ENCODE measurements at regions not wholly inside any gene's neighbourhood (a gene's known extent, or its start where the extent isn't known, plus 50 kb on each side); places are given as distances from the start of the nearest gene placed in this dataset.

DNA sequence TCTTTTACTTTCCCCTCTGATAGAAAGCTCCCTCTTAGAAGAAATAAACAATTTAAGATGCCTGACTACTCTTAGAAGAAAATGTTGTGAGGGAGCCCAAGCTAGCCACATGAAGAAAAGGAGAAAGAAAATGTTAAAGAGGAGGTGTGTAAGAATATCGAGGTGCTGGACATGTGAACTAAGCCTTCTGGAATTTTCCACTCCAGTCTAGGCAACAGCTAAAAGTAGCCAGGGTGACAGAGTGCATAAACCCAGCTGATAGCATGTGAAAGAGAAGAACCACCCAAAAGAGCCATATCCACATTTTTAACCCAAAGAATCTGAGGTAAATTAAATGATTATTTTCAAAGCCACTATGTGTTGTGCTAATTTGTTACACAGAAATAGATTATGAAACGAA is 1690.6 kb upstream of the LRRTM3 start:
- TF ChIP-seq, protein P1, sequence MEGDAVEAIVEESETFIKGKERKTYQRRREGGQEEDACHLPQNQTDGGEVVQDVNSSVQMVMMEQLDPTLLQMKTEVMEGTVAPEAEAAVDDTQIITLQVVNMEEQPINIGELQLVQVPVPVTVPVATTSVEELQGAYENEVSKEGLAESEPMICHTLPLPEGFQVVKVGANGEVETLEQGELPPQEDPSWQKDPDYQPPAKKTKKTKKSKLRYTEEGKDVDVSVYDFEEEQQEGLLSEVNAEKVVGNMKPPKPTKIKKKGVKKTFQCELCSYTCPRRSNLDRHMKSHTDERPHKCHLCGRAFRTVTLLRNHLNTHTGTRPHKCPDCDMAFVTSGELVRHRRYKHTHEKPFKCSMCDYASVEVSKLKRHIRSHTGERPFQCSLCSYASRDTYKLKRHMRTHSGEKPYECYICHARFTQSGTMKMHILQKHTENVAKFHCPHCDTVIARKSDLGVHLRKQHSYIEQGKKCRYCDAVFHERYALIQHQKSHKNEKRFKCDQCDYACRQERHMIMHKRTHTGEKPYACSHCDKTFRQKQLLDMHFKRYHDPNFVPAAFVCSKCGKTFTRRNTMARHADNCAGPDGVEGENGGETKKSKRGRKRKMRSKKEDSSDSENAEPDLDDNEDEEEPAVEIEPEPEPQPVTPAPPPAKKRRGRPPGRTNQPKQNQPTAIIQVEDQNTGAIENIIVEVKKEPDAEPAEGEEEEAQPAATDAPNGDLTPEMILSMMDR (IDR thresholded peaks at IDR 0.05), result no peak
- no peak for TF ChIP-seq POLR2A (IDR thresholded peaks at IDR 0.05)

All from body of pancreas (tissue), 4 donors.